HG03175 (cell line): ENCODE measurements at regions not wholly inside any gene's neighbourhood (a gene's known extent, or its start where the extent isn't known, plus 50 kb on each side); places are given as distances from the start of the nearest gene placed in this dataset.
A peak's percentile ranks its signal among the peaks of the same experiment; 100 is the strongest.
"Not testable (repeated sequence)": the region's sequence is repeated elsewhere in the genome, so short reads cannot be mapped to it uniquely, and the experiment has no call there.

Experiments used
- ATAC-seq: cut with Tn5 transposase; IDR thresholded peaks from one replicate; pipeline ENCODE4 v1.9.1; 2021; ENCODE audit warnings: mild to moderate bottlenecking, moderate library complexity; ENCODE audit not compliant: unreplicated experiment

DNA sequence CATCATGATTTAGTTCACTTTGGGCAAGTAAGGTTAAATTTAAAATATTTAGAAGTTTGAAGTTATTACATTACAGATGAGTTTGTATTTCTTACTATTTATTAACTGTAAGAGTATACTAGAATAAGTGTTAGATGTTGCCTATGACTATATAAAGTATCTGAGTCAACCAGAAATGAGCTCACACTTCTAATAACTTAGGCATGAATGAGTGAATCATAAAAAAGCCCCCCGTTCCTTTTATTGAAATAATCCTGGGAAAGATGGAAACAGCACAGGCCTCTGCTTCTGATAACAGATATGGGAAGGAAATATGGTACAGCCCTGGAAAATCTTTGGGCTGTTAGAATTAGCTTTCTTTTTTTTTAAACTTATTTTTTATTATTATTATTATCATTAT, 66.6 kb upstream of the TGFBR2 start:
- ATAC-seq, result no peak

DNA sequence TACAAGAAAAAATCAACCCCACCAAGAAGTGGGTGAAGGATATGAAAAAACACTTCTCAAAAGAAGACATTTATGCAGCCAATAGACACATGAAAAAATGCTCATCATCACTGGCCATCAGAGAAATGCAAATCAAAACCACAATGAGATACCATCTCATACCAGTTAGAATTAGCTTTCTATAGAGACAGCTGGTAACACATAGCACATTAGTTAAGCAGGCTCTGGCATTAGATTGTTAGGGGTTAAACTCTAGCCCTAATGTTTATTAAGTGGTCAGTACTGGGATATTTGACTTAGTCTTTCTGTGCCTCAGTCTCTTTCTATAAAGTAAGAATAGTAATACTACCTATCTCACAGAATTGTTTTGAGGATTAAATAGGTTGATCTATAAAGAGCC, 65.2 kb upstream of the TGFBR2 start:
- ATAC-seq, result not testable (repeated sequence)

DNA sequence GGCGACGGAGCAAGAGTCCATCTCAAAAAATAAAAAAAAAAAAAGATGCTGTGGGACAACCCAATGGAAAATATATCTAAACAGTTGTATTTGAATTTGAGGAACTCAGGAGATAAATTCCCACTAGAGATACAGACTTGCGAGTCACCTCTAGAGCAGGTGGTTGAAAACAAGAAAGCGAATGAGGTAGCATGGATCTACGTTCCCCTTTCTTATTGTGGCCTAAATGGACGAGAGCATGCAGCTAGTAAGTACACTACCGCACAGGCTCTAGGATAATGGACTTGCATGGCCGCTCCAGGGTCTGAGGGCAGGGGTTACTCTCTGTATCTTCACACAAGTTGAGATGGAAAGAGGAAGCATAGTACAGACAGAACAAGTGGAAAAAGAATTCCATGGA, 63.5 kb upstream of the TGFBR2 start:
- no peak for ATAC-seq

DNA sequence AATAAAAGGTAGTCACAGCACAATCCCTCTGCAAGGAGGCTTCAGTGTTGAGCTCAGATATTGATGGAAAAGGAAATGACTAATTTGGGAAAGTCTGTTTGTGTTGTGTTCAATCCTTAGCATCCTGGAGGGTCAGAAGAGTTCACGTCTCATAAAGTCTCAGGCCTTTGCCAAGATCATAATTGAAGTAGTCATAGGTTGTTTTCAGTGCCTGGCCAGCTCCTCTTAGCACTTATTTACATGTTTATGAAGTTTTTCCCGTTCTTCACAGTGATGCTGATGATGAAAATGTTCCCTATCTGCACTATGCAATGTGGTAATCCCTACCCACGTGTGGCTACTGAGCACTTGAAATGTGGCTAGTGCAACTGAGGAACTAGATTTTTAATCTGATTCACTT, 61.6 kb upstream of the TGFBR2 start:
- ATAC-seq, result no peak

DNA sequence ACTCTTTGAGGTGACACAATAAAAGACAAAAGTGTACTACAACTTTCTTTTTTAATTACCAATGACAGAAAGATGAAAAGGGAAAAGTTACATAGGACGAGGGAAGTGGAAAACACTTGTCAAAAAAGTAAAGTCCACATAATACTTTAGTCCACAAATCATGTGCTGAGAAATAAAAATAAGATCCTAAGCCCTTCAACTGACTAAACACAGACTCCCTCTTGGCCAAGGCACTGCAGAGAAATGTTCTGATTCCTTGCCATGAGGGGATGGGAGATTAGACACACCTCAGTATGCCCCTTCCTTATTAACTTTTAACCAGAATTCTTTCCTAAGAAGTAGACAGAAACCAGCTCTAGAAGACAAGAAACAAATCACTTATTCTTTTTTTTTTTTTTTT, 59.5 kb upstream of the TGFBR2 start:
- ATAC-seq, result no peak

DNA sequence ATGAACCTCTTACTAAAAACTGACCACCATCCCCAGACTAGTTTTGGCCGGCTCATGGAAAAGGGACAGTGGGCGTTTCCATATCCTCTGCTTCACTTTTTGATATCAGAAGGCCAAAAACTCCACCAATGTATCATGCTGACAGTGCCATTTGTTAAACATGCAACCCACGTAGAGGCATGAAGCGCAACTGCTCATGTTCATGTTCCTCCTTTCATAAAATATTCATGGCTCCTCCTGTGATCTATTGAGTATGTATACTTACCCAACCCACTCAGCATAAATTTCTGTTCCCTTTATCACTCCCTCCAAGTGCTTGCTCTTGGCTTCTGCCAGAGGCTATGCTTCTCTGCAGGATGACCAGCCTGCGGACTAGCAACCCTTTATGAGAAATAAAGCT, 58.7 kb upstream of the TGFBR2 start:
- ATAC-seq, result no peak

DNA sequence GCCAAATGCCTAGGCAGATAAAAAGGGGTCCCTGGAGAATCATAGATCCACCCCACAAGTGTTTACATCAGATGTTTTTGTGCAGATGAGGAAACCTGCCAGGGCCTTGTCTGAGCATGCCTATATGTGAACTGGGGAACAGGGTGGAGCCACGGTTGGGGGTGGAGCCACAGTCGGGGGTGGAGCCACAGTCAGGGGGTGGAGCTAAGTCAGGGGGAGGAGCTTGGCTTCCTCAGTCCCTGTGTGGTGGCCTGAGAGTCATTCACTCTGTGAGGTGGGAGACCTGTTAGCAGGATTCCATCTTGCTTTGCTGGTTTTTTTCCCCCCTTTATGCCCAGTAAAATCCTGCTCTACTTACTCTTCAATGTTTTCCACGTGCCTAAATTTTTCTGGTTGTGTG, 57.8 kb upstream of the TGFBR2 start:
- peak; percentile 69 for ATAC-seq

DNA sequence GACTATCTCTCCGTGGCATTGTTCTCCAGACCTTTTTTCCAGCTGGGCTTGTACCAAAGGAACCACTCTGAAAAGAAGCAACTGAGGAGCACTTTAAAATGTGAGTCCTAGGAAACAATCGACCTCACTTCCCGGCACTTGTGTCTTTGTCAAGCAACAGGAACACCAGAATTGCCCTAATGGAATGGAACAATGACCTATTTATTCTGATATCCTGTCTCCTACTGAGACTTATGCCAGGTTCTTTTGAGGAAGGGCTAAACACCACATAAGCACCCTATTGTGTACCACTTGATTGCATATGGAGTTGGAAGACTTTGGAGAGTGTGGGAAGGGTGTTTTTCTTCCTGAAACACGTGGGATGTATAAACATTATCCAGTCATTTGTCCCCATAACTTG, 56.8 kb upstream of the TGFBR2 start:
- ATAC-seq, result no peak

DNA sequence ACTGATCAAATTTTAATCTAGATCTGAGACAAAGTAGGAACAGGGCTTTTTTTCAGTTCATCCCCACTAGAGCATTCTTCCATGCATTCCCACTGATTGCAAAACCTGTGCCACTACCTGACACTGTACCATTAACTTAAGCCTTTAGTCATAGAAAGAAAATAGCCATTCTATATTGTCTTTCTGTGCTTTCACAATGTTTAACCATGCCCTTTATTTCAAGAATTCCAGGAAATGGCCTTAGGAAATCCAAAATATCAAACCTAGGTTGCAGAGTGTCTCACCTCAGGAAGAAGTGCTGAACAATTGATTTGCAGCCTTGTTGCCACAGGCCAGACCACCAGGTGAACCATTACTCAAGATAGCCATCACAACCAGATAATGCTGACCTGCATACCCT, 56.2 kb upstream of the TGFBR2 start:
- no peak for ATAC-seq

DNA sequence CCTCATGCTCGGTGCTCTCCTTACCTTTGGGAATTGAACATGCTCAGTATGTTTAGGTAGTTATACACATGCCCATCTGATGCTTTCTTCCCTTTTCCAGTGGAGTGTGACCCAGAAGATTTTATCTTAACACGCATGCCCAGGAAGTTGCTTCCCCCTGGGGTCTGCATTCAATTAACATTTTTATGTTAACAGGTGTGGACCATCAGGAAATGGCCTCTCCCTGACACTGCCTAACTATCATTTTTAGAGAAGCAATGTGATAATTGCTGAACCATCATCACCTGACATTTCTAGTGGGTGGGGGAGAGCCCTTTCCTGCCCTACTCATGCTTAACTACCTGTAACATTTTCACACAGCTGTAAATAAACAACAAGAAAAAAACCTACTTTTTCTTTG, 55.1 kb upstream of the TGFBR2 start:
- no peak for ATAC-seq

DNA sequence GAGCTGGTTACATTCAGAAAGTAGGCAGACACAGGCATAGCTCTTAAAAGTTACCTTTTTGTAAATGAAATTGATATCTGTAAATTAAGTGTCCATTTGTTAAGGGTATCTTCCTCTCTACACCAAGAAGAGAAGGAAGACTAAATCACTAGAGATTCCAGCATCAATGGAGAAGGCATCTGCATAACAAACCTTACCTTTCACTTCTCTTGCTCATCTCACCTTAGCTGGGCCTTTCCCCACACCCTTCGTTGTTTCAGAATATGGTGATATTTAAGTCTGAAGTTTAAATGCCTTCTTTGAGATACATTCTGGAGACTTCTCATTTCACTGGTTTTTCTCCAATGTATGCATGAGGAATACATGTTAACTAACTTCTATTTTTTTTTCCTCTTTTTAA, 54.5 kb upstream of the TGFBR2 start:
- no peak for ATAC-seq

DNA sequence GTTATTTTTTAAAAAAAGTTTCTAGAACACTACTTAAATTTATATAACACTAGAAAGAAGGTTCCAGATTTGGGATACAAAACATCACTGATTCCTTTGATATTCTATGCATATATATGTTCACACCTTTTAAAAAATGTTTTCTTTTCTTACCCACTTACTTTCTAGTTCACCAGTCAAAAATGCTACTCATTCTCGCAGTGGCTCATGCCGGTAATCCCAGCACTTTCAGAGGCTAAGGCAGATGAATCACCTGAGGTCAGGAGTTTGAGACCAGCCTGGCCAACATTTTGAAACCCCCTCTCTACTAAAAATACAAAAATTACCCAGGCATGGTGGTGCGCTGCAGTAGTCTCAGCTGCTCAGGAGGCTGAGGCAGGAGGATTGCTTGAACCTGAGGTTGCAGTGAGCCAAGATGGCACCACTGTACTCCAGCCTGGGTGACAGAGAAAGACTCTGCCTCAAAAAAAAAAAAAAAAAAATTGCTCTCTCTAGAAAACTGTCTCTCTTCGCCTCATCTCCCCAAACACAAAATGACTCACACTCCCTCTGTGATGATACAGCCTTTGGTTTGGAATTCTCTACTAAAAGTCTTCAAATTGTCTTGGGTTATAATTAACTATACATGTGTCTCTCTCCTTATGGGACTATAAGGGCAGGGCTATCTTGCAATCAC, 52.6 kb upstream of the TGFBR2 start:
- no peak for ATAC-seq

DNA sequence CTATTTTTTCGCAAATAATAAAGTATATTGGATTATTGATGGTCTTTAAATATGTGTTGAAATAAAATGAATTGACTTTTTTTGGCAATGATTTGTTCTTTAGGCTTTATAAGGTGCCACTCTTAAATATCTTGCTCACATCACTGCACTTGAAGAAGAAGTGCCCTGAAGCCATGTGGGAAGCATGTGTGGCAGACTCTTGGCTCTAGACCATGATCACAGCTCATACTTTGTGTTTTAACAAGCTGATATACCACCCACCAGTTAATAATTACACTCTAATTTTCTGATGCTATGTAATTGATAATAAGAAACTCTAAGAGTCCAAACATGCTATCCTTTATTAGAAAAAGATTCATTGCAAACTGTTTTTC, 52.1 kb upstream of the TGFBR2 start:
- no peak for ATAC-seq

DNA sequence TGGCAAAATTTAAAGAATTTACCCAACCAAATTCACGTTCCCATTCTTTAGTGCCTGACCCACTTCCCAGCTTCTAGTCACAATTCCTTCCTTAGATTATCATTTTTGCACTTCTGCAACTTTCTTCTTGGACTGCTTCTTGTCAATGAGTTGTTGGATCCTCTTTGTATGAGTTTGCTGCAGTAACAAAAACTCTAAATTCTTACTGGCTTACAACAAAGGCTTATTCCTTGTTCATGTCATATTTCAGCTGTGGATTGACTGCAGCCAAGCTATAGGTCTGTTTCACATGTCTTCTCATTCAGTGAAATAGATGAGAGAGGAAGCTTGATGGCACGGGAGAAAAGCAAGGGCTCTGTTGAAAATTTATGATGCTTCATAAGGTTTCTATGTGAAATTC, 50.4 kb upstream of the TGFBR2 start:
- no peak for ATAC-seq
